T-helper 2 cell treated with Interferon-gamma antibody and Interleukin-4, amounts not matched to agents 5 μg/mL and 100 μg/mL, for 36 hours (primary cell): ENCODE measurements at regions not wholly inside any gene's neighbourhood (a gene's known extent, or its start where the extent isn't known, plus 50 kb on each side); places are given as distances from the start of the nearest gene placed in this dataset.
"Not testable (repeated sequence)": the region's sequence is repeated elsewhere in the genome, so short reads cannot be mapped to it uniquely, and the experiment has no call there.

Source experiments
- DNase-seq: peaks from one replicate; pipeline ENCODE4 v3.0.0; 2021; ENCODE audit warnings: low spot score
- H3K27ac Mint-ChIP-seq: one replicate; pipeline ENCODE4 v1.8.0; 2021; ENCODE audit warnings: mild to moderate bottlenecking, mixed read lengths
- H3K27me3 Mint-ChIP-seq: one replicate; pipeline ENCODE4 v1.8.0; 2021; ENCODE audit warnings: low read depth, mixed read lengths
- H3K36me3 Mint-ChIP-seq: one replicate; pipeline ENCODE4 v1.8.0; 2021; ENCODE audit warnings: low read depth, mixed read lengths
- H3K4me1 Mint-ChIP-seq: one replicate; pipeline ENCODE4 v1.8.0; 2021; ENCODE audit warnings: low read depth, mixed read lengths
- H3K4me3 Mint-ChIP-seq: one replicate; pipeline ENCODE4 v1.8.0; 2022; ENCODE audit warnings: mild to moderate bottlenecking, moderate library complexity, mixed read lengths
- H3K9me3 Mint-ChIP-seq: one replicate; pipeline ENCODE4 v1.8.0; 2021; ENCODE audit warnings: mixed read lengths

DNA sequence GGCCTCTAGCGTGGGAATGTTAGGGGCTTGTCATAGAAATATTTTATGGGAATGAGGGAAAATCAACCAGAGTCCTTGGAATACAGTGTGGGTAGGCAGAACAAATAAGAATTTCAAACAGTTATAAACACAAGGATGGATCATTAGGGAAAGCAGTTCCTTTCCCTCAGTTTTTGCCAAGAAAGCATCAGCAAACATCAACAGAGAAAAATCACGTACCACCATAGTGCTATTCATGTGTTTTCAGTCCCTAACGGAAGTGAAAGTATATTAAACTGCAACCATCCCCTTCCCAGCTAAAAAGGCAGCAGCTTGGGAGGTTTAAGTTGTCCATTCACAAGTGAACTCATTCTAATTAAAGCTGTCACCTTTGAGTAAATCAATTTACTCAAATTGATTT is 334.4 kb upstream of the PCDH18 start:
- no peaks in the 10 kb centered on the region for H3K4me1 Mint-ChIP-seq
- H3K27me3 Mint-ChIP-seq, result no peaks in the 10 kb centered on the region
- DNase-seq, result no peak
- no peaks in the 10 kb centered on the region for H3K9me3 Mint-ChIP-seq
- no peak overlapping the region for H3K4me3 Mint-ChIP-seq
- H3K27ac Mint-ChIP-seq, result no peak overlapping the region
- no peaks in the 10 kb centered on the region for H3K36me3 Mint-ChIP-seq

DNA sequence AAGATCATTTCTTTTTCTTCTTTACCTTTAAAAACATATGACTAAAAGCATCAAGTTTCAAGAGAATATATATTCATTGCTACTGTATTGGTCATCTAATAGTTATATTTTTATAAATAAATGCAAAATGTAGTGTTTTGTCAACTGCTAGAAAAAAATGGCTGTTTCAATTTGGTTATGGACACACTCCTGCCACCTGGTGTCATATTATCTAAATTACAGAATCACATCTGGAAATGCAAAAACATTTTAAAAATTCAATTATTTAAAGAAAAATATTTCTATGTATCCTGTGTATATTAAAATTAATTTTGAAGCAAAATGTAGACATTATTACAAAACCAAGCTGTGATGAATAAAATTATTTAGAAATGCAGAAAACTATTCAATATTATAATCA is 329.4 kb upstream of the PCDH18 start:
- H3K4me1 Mint-ChIP-seq, result no peaks in the 10 kb centered on the region
- no peak overlapping the region for H3K4me3 Mint-ChIP-seq
- no peaks in the 10 kb centered on the region for H3K27me3 Mint-ChIP-seq
- H3K27ac Mint-ChIP-seq, result no peak overlapping the region
- no peaks in the 10 kb centered on the region for H3K9me3 Mint-ChIP-seq
- DNase-seq, result no peak
- no peaks in the 10 kb centered on the region for H3K36me3 Mint-ChIP-seq

DNA sequence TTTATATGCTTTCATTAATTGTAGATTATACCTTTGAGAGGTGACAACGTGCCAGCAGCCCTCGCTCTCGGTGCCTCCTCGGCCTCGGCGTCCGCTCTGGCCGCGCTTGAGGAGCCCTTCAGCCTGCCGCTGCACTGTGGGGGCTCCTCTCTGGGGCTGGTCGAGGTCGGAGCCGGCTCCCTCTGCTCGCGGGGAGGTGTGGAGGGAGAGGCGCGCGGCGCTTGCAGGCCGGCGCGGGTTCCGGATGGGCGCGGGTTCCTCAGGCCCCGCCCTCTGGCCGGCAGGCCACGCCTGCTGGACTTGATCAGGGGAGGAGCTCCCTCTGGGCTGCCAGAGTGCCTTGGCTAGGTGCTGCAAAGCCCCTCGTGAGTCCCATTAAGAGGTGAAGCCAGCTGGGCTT is 321.1 kb upstream of the PCDH18 start:
- Mint-ChIP-seq H3K27me3 (no peaks in the 10 kb centered on the region), H3K4me1 (no peaks in the 10 kb centered on the region), H3K36me3 (no peaks in the 10 kb centered on the region), H3K27ac (no peak overlapping the region), H3K4me3 (no peak overlapping the region), H3K9me3 (peaks cover 21% of the 10 kb centered on the region)
- DNase-seq, result no peak

DNA sequence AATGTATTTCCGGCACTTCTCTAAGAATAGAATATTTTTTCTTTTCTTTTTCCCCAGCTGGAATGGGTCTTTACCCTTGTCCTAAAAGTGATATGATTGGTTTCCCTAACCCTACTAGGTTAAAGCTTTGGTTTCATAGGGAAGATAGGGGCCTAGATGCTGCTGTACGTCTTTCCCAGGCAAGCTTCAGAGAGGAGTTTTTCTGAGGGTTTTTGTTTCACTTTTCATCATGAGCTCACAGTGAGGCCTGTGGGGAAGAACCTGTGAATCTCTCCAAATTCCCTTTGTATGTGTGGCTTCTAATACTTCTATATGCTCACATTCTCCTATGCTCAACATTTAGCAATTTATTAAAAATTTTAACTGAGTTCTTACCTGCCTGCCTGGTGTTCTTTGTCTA is 320.0 kb upstream of the PCDH18 start:
- Mint-ChIP-seq H3K4me1 (no peaks in the 10 kb centered on the region), H3K36me3 (no peaks in the 10 kb centered on the region), H3K27ac (no peak overlapping the region), H3K27me3 (no peaks in the 10 kb centered on the region), H3K4me3 (no peak overlapping the region), H3K9me3 (peaks cover 21% of the 10 kb centered on the region)
- DNase-seq, result no peak

DNA sequence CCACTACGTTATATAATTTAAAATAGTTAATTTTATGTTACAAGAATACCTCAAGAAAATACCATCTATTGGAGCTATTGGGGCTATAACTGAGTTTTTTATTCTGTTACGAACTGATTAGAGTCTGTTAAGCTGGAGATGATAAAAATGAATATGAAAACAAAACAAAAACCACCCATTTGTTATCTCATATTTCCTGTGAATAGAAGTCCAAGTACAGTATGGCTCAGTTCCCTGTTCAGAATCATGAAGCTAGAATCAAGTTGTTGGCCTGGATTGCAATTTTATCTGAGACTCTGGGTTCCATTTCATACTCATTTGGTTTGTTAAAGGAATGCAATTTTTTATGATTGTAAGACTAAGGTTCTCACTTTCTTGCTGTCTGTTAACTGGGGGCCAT is 319.1 kb upstream of the PCDH18 start:
- H3K27ac Mint-ChIP-seq, result no peak overlapping the region
- H3K27me3 Mint-ChIP-seq, result no peaks in the 10 kb centered on the region
- no peak overlapping the region for H3K4me3 Mint-ChIP-seq
- DNase-seq, result no peak
- H3K36me3 Mint-ChIP-seq, result no peaks in the 10 kb centered on the region
- H3K4me1 Mint-ChIP-seq, result no peaks in the 10 kb centered on the region
- H3K9me3 Mint-ChIP-seq, result peaks cover 21% of the 10 kb centered on the region

DNA sequence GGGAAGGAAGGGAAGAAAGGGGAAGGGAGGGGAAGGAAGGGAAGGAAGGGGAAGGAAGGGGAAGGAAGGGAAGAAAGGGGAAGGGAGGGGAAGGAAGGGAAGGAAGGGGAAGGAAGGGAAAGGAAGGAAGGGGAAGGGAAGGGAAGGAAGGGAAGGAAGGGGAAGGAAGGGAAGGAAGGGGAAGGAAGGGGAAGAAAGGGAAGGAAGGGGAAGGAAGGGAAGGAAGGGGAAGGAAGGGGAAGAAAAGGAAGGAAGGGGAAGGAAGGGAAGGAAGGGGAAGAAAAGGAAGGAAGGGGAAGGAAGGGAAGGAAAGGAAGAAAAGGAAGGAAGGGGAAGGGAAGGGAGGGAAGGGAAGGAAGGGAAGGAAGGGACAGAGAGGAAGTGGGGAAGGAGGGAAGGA is 295.7 kb upstream of the PCDH18 start:
- H3K4me1 Mint-ChIP-seq, H3K27ac Mint-ChIP-seq, H3K27me3 Mint-ChIP-seq, H3K4me3 Mint-ChIP-seq, H3K9me3 Mint-ChIP-seq, H3K36me3 Mint-ChIP-seq, DNase-seq: not testable (repeated sequence)

DNA sequence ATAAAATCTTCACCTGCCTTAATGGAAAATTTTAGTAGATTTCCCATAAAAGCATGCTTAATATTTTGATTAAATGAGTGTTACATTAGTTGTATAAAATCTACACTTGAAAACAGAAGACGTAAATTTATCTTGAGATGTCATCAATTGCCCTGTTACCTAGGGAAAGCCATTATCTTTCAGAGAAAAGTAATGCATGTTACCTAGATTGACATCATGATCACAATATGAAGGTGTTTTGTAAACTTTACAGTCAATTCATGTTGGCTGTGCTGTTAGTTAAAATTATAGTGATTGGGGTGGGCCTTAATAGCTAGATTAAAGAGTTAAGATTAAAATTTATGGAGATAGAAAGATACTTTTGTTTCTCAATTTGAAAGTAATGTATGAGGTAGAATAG is 293.2 kb upstream of the PCDH18 start:
- H3K9me3 Mint-ChIP-seq, result no peaks in the 10 kb centered on the region
- no peaks in the 10 kb centered on the region for H3K4me1 Mint-ChIP-seq
- H3K36me3 Mint-ChIP-seq, result no peaks in the 10 kb centered on the region
- H3K27ac Mint-ChIP-seq, result no peak overlapping the region
- DNase-seq, result no peak
- no peak overlapping the region for H3K4me3 Mint-ChIP-seq
- no peaks in the 10 kb centered on the region for H3K27me3 Mint-ChIP-seq

DNA sequence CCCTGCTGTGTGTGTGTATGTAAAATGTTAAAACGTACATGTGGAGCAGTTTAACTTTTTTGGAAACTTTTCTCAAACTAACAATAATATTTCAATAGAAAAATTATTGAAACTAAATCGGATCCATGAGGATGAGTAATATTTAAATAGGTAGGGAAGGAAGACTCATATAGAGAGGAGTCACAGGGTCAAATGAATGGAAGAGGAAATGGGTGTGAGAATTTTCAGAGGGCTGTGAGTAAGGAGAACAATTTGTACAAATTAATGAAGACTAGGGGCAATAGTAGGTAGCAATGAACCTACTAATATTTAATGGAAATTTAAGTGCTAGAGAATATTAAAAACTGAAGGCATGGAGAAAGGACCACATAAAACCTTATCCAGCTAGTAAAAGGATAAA is 290.7 kb upstream of the PCDH18 start:
- no peak overlapping the region for H3K27ac Mint-ChIP-seq
- H3K36me3 Mint-ChIP-seq, result no peaks in the 10 kb centered on the region
- H3K4me1 Mint-ChIP-seq, result no peaks in the 10 kb centered on the region
- H3K27me3 Mint-ChIP-seq, result no peaks in the 10 kb centered on the region
- H3K4me3 Mint-ChIP-seq, result no peak overlapping the region
- DNase-seq, result no peak
- no peaks in the 10 kb centered on the region for H3K9me3 Mint-ChIP-seq

DNA sequence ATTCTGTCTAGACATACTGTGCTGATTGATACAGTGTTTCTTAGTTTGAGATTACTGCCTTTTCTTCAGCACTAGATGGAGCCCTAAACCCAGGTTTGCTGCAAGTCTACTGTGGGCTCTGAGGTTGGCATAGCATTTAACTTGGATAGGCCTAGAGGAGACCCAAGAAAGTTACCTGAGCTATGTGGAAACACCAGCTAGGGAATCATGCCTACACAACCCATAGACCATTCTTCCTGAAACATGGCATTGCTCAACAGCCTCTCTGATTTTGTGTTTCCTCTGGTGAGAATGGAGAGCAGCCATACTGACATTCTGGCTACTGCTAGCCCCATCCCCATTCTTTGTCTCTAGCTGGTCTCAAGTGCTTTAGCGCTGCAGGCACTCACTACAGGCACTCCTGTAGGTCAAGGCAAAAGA is 287.7 kb upstream of the PCDH18 start:
- no peak overlapping the region for H3K27ac Mint-ChIP-seq
- no peak for DNase-seq
- H3K36me3 Mint-ChIP-seq, result no peaks in the 10 kb centered on the region

DNA sequence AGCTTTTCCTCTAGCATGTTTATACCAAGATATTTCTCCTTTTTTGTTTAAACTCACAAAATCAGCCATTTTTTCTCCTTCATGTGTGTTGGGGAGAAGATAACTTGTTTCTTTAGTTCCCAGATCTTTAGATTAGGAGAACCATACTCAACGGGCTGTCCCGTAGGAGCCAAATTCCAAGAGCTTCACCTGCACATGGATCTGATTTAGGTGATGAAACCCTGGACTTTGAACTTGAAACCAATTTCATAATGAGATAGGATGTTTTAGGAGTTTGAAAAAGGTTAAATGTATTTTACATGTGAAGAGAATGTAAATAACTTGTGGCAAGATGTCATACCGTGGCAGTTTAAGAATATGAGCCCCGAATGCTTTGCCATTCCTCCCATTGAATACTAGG is 280.0 kb upstream of the PCDH18 start:
- DNase-seq, result no peak
- no peaks in the 10 kb centered on the region for H3K9me3 Mint-ChIP-seq
- no peaks in the 10 kb centered on the region for H3K36me3 Mint-ChIP-seq
- no peaks in the 10 kb centered on the region for H3K4me1 Mint-ChIP-seq
- no peak overlapping the region for H3K4me3 Mint-ChIP-seq
- H3K27ac Mint-ChIP-seq, result no peak overlapping the region
- H3K27me3 Mint-ChIP-seq, result no peaks in the 10 kb centered on the region

More for the DNA sequence above, 287.7 kb upstream of the PCDH18 start:
- Mint-ChIP-seq H3K4me3 (no peak overlapping the region), H3K9me3 (no peaks in the 10 kb centered on the region), H3K27me3 (no peaks in the 10 kb centered on the region), H3K4me1 (no peaks in the 10 kb centered on the region)

DNA sequence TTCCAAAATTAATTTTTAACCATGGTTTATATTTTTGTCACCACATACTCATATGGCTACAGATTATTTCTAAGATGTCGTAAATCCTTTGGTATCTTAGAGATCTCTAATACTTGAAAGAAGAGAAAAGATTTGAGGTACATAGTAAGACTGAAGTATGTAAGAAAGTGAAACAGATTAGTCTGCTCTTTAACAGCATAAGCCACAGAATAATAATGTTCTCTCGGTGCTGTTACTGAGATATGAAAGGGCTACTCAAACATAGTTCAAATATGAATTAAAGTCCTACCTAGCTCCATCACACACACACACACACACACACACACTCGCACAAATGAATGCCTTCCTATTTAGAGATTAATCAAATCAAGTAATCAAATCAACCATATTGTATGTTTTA is 274.1 kb upstream of the PCDH18 start:
- Mint-ChIP-seq H3K27me3 (no peaks in the 10 kb centered on the region), H3K36me3 (no peaks in the 10 kb centered on the region), H3K9me3 (no peaks in the 10 kb centered on the region), H3K4me3 (no peak overlapping the region), H3K27ac (no peak overlapping the region), H3K4me1 (no peaks in the 10 kb centered on the region)
- DNase-seq, result no peak

DNA sequence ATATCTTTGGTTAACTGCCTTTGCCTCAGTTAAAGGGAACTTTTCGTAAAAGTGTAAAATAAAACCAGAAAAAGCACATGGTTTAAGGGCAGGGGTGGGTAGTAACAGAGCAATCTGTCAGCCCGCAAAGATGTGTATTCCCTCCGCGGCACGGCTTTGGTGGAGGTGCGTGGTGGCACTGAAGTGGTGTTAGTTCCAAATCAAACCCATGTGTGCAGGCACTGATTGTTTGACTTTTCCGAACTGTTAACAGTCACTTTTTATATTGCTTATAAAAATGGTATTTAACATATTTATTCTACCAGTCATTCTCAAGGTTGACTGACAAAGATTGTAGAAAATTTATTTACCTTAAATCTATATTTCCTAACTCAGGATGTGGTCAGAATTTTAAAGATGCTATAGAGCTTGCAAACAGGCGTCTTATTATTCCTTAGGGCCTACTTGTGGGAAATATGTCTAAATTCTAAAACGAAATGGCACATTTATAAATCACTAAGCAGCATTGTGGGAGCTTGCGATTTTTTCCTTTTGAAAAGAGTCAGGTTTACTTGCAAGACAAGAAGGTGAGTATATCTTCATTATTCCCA is 272.7 kb upstream of the PCDH18 start:
- no peaks in the 10 kb centered on the region for H3K4me1 Mint-ChIP-seq
- DNase-seq, result no peak
- no peaks in the 10 kb centered on the region for H3K36me3 Mint-ChIP-seq
- H3K27me3 Mint-ChIP-seq, result no peaks in the 10 kb centered on the region
- H3K27ac Mint-ChIP-seq, result no peak overlapping the region
- no peak overlapping the region for H3K4me3 Mint-ChIP-seq
- H3K9me3 Mint-ChIP-seq, result no peaks in the 10 kb centered on the region

DNA sequence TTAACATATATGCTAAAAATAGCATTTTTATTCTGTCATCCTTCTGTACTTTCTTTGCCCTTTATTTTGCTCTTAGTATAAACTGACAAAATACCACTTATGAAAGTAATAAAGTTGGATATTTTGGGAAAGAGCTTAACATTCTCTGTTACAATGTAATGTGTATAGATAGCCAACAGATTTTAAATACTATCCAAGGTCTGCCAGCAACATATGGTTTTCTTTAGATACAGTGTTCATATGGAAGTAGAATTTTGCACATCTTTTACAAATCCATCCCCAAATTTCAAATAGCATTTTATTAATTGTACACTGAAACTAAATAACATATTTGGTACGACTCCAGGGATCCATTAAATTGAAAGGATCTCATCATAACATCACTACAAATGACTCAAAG is 268.6 kb upstream of the PCDH18 start:
- no peaks in the 10 kb centered on the region for H3K4me1 Mint-ChIP-seq
- H3K9me3 Mint-ChIP-seq, result no peaks in the 10 kb centered on the region
- H3K36me3 Mint-ChIP-seq, result no peaks in the 10 kb centered on the region
- no peak for DNase-seq
- no peak overlapping the region for H3K27ac Mint-ChIP-seq
- no peaks in the 10 kb centered on the region for H3K27me3 Mint-ChIP-seq
- H3K4me3 Mint-ChIP-seq, result no peak overlapping the region

DNA sequence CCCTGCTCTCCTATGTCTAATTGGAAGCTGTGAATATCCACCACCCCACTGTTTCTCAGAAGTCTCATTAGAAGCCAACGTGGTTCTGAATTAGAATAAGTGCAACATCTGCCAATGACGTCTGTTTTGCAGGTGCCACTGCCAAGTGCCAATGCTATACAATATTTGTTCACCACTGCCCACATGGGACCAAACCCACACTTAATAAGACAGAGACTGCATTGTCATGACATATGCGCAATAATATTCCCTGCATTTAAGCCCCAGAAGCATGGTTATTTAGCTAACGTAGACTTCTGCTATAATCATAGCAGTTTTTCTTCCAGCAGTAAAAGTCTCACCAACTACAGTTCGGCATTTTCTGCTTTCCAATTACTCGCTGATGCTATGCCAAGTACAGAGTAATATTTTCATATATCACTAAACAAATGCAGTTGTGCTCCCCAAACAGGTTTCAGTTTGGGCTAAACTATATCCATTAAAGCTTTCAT is 262.5 kb upstream of the PCDH18 start:
- Mint-ChIP-seq H3K9me3 (no peaks in the 10 kb centered on the region), H3K27me3 (no peaks in the 10 kb centered on the region), H3K27ac (no peak overlapping the region), H3K36me3 (no peaks in the 10 kb centered on the region), H3K4me1 (no peaks in the 10 kb centered on the region), H3K4me3 (no peak overlapping the region)
- no peak for DNase-seq

DNA sequence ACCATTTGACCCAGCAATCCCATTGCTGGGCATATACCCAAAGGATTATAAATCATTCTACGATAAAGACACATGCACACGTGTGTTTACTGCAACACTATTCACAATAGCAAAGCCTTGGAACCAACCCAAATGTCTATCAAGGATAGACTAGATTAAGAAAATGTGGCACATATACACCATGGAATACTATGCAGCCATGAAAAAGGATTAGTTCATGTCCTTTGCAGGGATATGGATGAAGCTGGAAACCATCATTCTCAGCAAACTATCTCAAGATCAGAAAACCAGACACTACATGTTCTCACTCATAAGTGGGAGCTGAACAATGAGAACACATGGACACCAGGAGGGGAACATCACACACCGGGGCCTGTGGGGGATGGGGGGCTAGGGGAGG is 257.0 kb upstream of the PCDH18 start:
- not testable (repeated sequence) for DNase-seq, H3K4me3 Mint-ChIP-seq, H3K36me3 Mint-ChIP-seq, H3K9me3 Mint-ChIP-seq, H3K4me1 Mint-ChIP-seq, H3K27ac Mint-ChIP-seq, H3K27me3 Mint-ChIP-seq
